Fibroblast of skin of left quadriceps (primary cell): ENCODE measurements at regions not wholly inside any gene's neighbourhood (a gene's known extent, or its start where the extent isn't known, plus 50 kb on each side); places are given as distances from the start of the nearest gene placed in this dataset.

Experiments used
- DNase-seq, 2 experiments: peaks; one replicate each; pipeline ENCODE4 v3.0.0-alpha.2; 2013; ENCODE audit warnings: low read depth in 2 of 2

GRCh38 chr1:173421789-173422188 is 55.3 kb upstream of the PRDX6 start:
- no peak for DNase-seq

GRCh38 chr1:173422456-173422976 is 54.6 kb upstream of the PRDX6 start:
- DNase-seq = no peak

DNA sequence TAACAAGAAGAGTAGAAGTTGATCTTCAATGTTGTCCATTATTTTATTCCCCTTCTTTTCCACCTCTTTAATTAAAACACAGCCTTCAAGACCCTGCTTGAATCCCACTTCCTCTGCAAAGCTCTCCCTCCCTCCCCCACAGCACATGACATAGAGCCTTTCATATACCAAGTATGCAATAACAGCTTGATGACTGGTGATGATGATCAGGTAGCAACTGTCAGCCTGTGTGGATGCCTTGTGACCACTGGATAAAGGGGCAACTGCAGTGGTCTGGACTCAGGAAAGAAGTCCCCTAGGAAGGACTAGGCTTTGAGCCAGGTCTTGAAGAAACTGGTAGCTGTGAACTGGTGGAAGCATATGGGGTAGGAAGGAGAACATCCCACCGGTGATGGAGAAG is 53.8 kb upstream of the PRDX6 start:
- no peak for DNase-seq

DNA sequence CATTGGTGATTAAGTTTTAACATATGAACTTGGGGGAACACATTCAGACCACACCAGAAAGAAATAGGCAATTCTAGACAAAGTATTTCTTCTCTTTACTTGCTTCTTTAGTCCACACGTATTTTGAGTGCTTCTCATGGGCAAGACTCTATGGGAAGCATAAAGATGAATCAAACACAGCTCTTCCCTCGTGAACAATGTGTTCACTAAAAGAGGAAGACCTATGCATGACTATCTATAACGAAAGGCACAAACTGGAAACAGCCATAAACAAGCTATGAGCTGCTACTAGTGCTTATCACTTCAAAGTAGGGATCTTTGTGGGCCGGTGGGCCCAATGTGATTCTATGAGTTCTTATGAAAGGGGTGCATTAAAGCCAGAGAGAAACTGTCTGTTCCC is 53.0 kb upstream of the PRDX6 start:
- DNase-seq = no peak

DNA sequence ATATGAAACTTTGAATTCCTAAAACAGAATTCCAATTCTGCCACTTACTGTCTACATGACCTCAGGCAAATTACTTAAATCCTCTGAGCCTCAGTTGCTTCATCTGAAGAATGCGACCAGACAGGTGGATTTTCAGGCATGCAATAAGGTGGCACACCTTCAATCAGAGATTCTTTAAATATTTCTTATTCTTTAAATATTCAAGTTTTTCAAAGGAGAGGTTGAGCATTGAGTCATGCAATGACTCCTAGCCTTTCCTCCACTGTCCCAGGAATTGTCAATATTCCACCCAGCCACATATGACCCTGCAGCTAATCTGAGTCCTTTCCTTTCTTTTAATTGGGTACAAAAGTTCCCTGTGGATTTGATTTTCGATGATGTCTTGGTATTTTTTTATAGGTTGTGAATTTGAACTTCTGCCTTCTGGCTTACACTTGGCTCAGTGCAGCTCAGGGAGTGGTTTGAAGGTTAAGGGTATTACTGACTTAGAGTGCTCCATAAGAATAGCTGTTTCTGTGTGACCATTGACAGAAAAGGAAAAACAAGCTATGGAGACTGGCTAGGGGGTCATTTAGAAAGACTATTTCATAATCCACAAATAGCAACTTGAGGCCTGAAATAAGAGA is 52.2 kb upstream of the PRDX6 start:
- DNase-seq = no peak

GRCh38 chr1:173426057-173426456 is 51.1 kb upstream of the PRDX6 start:
- DNase-seq = no peak

DNA sequence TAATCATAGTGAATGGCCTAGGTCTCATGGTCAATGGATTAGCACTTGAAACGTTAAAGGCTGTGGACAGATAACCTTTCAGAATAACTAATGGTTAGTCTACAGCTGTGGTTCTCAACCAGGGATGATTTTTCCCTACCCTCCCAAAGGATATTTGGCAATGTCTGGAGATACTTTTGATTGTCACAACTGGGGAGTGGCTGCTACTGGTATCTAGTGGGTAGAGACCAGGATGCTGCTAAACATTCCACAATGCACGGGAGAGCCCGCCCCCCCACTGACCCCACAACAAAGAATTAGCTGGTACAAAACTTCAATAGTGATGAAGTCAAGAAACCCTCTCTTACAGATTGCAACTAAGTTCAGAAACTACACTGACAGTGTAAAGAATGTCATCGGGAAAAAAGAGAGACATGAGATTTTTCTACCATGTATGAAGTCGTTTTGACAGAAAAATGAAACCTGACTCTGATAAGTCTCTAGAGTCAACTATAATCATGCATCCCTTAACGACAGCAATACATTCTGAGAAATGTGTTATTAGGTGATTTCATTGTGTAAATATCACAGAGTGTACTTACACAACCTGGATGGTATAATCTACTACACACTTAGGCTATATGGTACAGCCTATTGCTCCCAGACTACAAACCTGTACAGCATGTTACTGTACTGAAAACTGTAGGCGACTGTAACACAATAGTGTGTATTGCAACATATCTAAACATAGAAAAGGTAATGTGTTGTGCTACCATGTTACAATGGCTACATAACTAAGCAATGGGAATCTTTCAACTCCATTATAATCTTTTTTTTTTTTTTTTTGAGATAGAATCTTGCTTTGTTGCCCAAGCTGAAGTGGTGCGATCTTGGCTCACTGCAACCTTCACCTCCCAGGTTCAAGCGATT is 49.7 kb upstream of the PRDX6 start:
- no peak for DNase-seq
